Uterus (tissue), 3 donors: ENCODE measurements at regions not wholly inside any gene's neighbourhood (a gene's known extent, or its start where the extent isn't known, plus 50 kb on each side); places are given as distances from the start of the nearest gene placed in this dataset.

ENCODE experiments used
- DNase-seq, 2 donors: peaks; one replicate each; pipeline ENCODE4 v3.0.0-alpha.2; 2019 to 2020
- H3K27ac ChIP-seq, 2 donors: fragments of 200-600 bp; sonication (generic); 1 replicate in 1 of 2; 2 replicates in 1 of 2; pipeline ENCODE4 v1.5.1; 2016 to 2018
- H3K27me3 ChIP-seq, 2 donors: fragments of 200-600 bp; sonication (generic); one replicate each; pipeline ENCODE4 v1.5.1; 2018 to 2019; ENCODE audit warnings: control low read depth in 1 of 2
- H3K36me3 ChIP-seq, 2 donors: fragments of 200-600 bp; sonication (generic); one replicate each; pipeline ENCODE4 v1.5.1; 2019; ENCODE audit warnings: control low read depth in 1 of 2
- H3K4me1 ChIP-seq, 2 donors: fragments of 200-600 bp; sonication (generic); one replicate each; pipeline ENCODE4 v1.5.1; 2018 to 2019; ENCODE audit warnings: control low read depth in 1 of 2
- H3K4me3 ChIP-seq, 2 donors: fragments of 200-600 bp; sonication (generic); 1 replicate in 1 of 2; 2 replicates in 1 of 2; pipeline ENCODE4 v1.5.1; 2018 to 2019; ENCODE audit warnings: mild to moderate bottlenecking in 1 of 2
- H3K9me3 ChIP-seq, 2 donors: fragments of 200-600 bp; sonication (generic); one replicate each; pipeline ENCODE4 v1.5.1; 2019; ENCODE audit warnings: control low read depth in 1 of 2
- POLR2A ChIP-seq, 2 donors: fragments of 450-650 bp; IDR thresholded peaks; one replicate each; pipeline ENCODE4 v1.6.1; 2016; ENCODE audit warnings: antibody characterized with exemption in 2 of 2, mild to moderate bottlenecking in 1 of 2, moderate library complexity in 1 of 2
- intact Hi-C: fragments of 100-400 bp; cut with DNase I; formaldehyde crosslinking; loops from one replicate; pipeline ENCODE4 v1.15.1; 2023; ENCODE audit warnings: low total_unique reads
- TF ChIP-seq, protein P1 (sequence below), 4 experiments: fragments of 200-600 bp in 2 of 4; fragments of 450-650 bp in 2 of 4; sonication (generic) in 2 of 4; IDR thresholded peaks; one replicate each; pipeline ENCODE4 v1.5.1; 2016 to 2019; ENCODE audit warnings: antibody characterized with exemption in 4 of 4, mild to moderate bottlenecking in 2 of 4, moderate library complexity in 1 of 4
- donor health status: DM: yes; HTN: yes; CAD: no.

DNA sequence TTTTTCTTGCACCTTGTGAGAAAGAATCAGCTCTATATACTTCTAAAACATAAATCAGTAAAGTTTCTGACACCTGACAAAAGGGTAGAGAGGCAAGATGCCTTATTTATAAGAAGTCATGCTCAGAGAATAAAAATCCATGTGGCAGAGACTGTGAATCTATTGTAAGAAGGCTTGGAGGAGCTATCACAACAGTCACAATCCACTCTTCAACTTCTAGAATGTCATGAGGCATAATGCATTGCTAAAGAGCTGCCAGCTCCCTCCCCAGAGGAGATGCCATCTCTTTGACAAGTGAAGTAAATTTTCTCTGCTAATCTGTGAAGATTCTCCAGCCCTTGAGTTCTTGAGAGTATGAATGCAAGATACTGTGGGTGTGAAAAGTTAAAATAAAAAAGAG, 971.2 kb upstream of the IGFBP7 start:
- Histone ChIP-seq H3K27ac (no peak overlapping the region), H3K4me1 (no peaks in the 10 kb centered on the region), H3K27me3 (no peaks in the 10 kb centered on the region), H3K36me3 (no peaks in the 10 kb centered on the region), H3K4me3 (no peak overlapping the region), H3K9me3 (no peaks in the 10 kb centered on the region)
- intact Hi-C loops, result no loop called here
- no peak for DNase-seq
- no peak for TF ChIP-seq POLR2A (IDR thresholded peaks at IDR 0.05)
- TF ChIP-seq, protein P1, sequence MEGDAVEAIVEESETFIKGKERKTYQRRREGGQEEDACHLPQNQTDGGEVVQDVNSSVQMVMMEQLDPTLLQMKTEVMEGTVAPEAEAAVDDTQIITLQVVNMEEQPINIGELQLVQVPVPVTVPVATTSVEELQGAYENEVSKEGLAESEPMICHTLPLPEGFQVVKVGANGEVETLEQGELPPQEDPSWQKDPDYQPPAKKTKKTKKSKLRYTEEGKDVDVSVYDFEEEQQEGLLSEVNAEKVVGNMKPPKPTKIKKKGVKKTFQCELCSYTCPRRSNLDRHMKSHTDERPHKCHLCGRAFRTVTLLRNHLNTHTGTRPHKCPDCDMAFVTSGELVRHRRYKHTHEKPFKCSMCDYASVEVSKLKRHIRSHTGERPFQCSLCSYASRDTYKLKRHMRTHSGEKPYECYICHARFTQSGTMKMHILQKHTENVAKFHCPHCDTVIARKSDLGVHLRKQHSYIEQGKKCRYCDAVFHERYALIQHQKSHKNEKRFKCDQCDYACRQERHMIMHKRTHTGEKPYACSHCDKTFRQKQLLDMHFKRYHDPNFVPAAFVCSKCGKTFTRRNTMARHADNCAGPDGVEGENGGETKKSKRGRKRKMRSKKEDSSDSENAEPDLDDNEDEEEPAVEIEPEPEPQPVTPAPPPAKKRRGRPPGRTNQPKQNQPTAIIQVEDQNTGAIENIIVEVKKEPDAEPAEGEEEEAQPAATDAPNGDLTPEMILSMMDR (IDR thresholded peaks at IDR 0.05), result no peak

DNA sequence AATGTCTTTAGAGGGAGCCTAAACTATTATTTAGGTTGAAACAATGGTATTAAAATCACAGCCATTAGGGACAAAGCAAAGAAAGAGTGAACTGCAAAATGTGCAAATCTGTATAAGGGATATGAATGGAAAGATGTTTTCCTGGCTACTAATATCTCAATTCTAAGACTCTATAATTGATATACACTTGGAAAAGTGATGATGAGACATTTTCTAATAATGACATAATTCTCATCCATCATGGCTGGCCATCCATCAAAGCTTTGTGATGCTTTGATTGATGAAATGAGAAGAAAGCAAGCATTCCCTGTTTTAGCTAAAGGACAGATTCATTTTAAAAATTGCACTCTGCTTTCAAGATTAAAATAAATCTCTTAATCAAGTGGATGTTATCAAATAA, 965.5 kb upstream of the IGFBP7 start:
- H3K36me3 ChIP-seq, result no peaks in the 10 kb centered on the region
- no peak overlapping the region for H3K4me3 ChIP-seq
- TF ChIP-seq, protein P1 (IDR thresholded peaks at IDR 0.05), result no peak
- TF ChIP-seq POLR2A (IDR thresholded peaks at IDR 0.05), result no peak
- no peaks in the 10 kb centered on the region for H3K9me3 ChIP-seq
- H3K27me3 ChIP-seq, result no peaks in the 10 kb centered on the region
- H3K27ac ChIP-seq, result no peak overlapping the region
- DNase-seq, result no peak
- H3K4me1 ChIP-seq, result no peaks in the 10 kb centered on the region
- intact Hi-C loops, result no loop called here

DNA sequence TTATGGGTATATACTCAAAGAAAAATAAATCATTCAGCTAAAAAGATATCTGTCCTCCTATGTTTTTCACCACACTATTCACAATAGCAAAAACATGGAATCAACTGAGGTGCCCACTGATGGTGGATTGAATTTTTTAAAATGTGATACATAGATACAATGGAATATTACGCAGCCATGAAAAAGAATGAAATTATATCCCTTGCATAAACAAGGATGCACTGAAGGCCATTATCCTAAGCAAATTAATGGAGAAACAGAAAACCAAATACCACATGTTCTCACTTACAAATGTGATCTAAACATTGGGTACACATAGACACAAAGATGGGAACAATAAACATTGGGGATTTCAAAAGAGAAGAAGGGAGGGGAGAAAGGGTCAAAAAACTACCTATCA, 964.2 kb upstream of the IGFBP7 start:
- H3K4me3 ChIP-seq, result no peak overlapping the region
- intact Hi-C loops, result no loop called here
- H3K36me3 ChIP-seq, result no peaks in the 10 kb centered on the region
- TF ChIP-seq POLR2A (IDR thresholded peaks at IDR 0.05), result no peak
- TF ChIP-seq, protein P1 (IDR thresholded peaks at IDR 0.05), result no peak
- no peaks in the 10 kb centered on the region for H3K27me3 ChIP-seq
- H3K4me1 ChIP-seq, result no peaks in the 10 kb centered on the region
- no peak for DNase-seq
- H3K27ac ChIP-seq, result no peak overlapping the region
- H3K9me3 ChIP-seq, result no peaks in the 10 kb centered on the region

DNA sequence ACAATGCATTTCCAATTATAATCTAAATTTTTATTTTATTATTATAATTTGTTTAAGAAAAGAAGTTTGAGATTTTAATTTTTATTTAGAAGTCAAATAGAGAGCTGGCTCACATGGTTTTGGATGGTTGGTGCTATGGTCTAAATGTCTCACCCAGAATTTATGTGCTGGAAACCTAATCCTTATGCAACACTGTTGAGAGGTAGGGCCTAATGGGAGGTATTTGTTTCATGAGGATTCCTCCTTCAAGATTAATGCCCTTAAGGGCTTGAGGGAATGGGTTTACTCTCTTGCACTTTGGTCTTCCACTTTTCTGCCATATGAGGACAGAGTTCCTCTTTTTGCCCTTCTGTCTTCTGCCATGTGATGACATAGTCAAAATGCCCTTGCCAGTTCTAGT, 960.5 kb upstream of the IGFBP7 start:
- no peak for DNase-seq
- Histone ChIP-seq H3K4me1 (no peaks in the 10 kb centered on the region), H3K36me3 (no peaks in the 10 kb centered on the region), H3K27ac (no peak overlapping the region), H3K27me3 (no peaks in the 10 kb centered on the region), H3K4me3 (no peak overlapping the region), H3K9me3 (no peaks in the 10 kb centered on the region)
- intact Hi-C loops, result no loop called here
- no peak for TF ChIP-seq POLR2A (IDR thresholded peaks at IDR 0.05)
- TF ChIP-seq, protein P1 (IDR thresholded peaks at IDR 0.05), result no peak

DNA sequence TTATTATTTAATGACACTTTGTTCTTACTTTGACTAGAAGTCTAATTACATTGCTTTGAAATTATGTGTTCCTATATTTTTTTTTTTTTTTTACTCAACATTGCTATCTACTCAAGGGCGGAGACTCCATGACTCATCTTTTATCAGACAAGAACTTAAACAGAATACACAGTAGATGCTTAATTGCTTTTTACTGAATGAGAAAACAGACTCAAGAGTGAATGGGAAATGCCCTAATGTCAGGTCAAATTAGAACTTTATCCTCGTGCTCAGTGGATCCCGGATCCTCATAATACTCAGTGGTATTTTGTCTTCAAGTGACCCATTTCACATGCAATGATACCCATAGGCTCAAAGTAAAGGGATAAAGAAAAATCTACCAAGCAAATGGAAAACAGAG, 954.5 kb upstream of the IGFBP7 start:
- DNase-seq, result no peak
- Histone ChIP-seq H3K4me1 (no peaks in the 10 kb centered on the region), H3K4me3 (no peak overlapping the region), H3K36me3 (no peaks in the 10 kb centered on the region), H3K9me3 (no peaks in the 10 kb centered on the region), H3K27me3 (no peaks in the 10 kb centered on the region), H3K27ac (no peak overlapping the region)
- no peak for TF ChIP-seq POLR2A (IDR thresholded peaks at IDR 0.05)
- TF ChIP-seq, protein P1 (IDR thresholded peaks at IDR 0.05), result no peak
- intact Hi-C loops, result no loop called here
